ENCODE measurements at regions not wholly inside any gene's neighbourhood (a gene's known extent, or its start where the extent isn't known, plus 50 kb on each side); places are given as distances from the start of the nearest gene placed in this dataset.

DNA sequence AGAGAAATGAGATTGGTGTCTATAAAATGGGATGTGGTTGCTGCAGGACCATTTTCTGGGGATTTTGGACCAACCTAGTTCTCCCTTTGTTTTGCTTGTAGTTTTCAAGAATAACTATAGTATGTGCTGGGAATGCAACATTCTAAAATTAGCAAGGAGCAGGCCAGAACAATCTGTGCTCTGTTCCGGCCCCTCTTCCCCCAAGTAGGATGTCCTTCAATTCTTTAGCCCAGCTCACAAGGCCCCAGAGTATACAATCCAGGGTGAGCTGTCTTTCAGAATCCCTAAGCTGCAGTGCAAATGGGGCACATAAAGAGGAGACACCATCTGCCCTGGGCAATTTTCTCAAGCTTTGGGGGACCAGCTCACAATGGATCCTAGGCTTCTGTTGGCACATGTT, 809.1 kb downstream of the TNS3 start:
- no peak overlapping the region for H2AFZ ChIP-seq (replicated peaks; ENCODE audit: low read length, poor library complexity)
- no peak overlapping the region for H3K23ac ChIP-seq (ENCODE audit: low read depth, low read length)
- intact Hi-C loops (cut with micrococcal nuclease): loop anchor here (10.0 kb wide), 2 partner anchors 208 to 418 kb away; no protein-coding TSS in a partner anchor
- no peak overlapping the region for H3K14ac ChIP-seq (replicated peaks; ENCODE audit: low read depth, low read length)
- no peak overlapping the region for H4K91ac ChIP-seq (ENCODE audit: insufficient read depth, low read depth, low read length)
- no peak overlapping the region for H2BK15ac ChIP-seq (ENCODE audit: low read depth, low read length)
- H4K8ac ChIP-seq (ENCODE audit: low read depth in 2 of 2, low read length in 2 of 2): no peak overlapping the region
- H4K5ac ChIP-seq (ENCODE audit: low read depth, low read length): no peak overlapping the region; the same call in 1 of the 2 replicates
- ChIA-PET CTCF (no interaction called here), POLR2A (ENCODE audit: unreplicated experiment) (no interaction called here)
- H3K27ac ChIP-seq (ENCODE audit: insufficient read depth, low read length): no peak overlapping the region
- H2AK9ac ChIP-seq (replicated peaks; ENCODE audit: low read depth, low read length, poor library complexity): no peak overlapping the region
- peak overlapping the region; percentile 27; the same call in 1 of the 2 replicates for H3K18ac ChIP-seq (ENCODE audit: low read depth, low read length)
- in situ Hi-C loops (cut with MboI; ENCODE audit: low sequenced_read_pairs): no loop called here
- H3K9me1 ChIP-seq (ENCODE audit: insufficient read depth, low read length): no peaks in the 10 kb centered on the region
- H2BK20ac ChIP-seq (ENCODE audit: low read depth, low read length): no peak overlapping the region
- no peak overlapping the region for H3K4me2 ChIP-seq (ENCODE audit: low read depth, low read length)
- no peak overlapping the region for H2BK120ac ChIP-seq (ENCODE audit: low read depth, low read length)
- no peak overlapping the region for H2BK5ac ChIP-seq (ENCODE audit: low read depth, low read length, poor library complexity, severe bottlenecking)
- dilution Hi-C loops (cut with HindIII; ENCODE audit: low sequenced_read_pairs, unreplicated experiment): no loop called here
- no CpG with 5 or more reads among the region's 1 CpG for WGBS, 2 experiments (ENCODE audit: extremely low coverage in 2 of 2, insufficient read length in 1 of 2)
- TF ChIP-seq ELK1 (IDR thresholded peaks at IDR 0.05; ENCODE audit: borderline replicate concordance, low read depth, low read length) (no peak), RAD21 (IDR thresholded peaks at IDR 0.05; ENCODE audit: low read length) (no peak)
- TF ChIP-seq, protein P1, sequence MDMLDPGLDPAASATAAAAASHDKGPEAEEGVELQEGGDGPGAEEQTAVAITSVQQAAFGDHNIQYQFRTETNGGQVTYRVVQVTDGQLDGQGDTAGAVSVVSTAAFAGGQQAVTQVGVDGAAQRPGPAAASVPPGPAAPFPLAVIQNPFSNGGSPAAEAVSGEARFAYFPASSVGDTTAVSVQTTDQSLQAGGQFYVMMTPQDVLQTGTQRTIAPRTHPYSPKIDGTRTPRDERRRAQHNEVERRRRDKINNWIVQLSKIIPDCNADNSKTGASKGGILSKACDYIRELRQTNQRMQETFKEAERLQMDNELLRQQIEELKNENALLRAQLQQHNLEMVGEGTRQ (IDR thresholded peaks at IDR 0.05; ENCODE audit: low read depth, low read length): no peak
- TF ChIP-seq, protein P2, sequence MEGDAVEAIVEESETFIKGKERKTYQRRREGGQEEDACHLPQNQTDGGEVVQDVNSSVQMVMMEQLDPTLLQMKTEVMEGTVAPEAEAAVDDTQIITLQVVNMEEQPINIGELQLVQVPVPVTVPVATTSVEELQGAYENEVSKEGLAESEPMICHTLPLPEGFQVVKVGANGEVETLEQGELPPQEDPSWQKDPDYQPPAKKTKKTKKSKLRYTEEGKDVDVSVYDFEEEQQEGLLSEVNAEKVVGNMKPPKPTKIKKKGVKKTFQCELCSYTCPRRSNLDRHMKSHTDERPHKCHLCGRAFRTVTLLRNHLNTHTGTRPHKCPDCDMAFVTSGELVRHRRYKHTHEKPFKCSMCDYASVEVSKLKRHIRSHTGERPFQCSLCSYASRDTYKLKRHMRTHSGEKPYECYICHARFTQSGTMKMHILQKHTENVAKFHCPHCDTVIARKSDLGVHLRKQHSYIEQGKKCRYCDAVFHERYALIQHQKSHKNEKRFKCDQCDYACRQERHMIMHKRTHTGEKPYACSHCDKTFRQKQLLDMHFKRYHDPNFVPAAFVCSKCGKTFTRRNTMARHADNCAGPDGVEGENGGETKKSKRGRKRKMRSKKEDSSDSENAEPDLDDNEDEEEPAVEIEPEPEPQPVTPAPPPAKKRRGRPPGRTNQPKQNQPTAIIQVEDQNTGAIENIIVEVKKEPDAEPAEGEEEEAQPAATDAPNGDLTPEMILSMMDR (conservative IDR thresholded peaks at IDR 0.05; ENCODE audit: low read depth, low read length): no peak
- no peak overlapping the region for H3K4me3 ChIP-seq (ENCODE audit: insufficient read depth, low read depth, low read length)
- no peaks in the 10 kb centered on the region for H3K4me1 ChIP-seq (ENCODE audit: control insufficient read depth, insufficient read depth, low read length)
- no TSS peak for BruUV-seq (replicated peaks)
- H4K20me1 ChIP-seq (ENCODE audit: insufficient read depth, low read length): no peaks in the 10 kb centered on the region
- DNase-seq (no peak), ATAC-seq (ENCODE audit: low read depth) (no peak)
- H3K56ac ChIP-seq (ENCODE audit: extremely low read depth, insufficient read depth, low read length): no peak overlapping the region
- no peaks in the 10 kb centered on the region for H3K36me3 ChIP-seq (ENCODE audit: control insufficient read depth, insufficient read depth, low read length)
- no peak overlapping the region for H2AK5ac ChIP-seq (ENCODE audit: low read depth, low read length)
- no peaks in the 10 kb centered on the region for H3K27me3 ChIP-seq (ENCODE audit: control insufficient read depth, insufficient read depth, low read length)
- peaks cover 10% of the 10 kb centered on the region for H3K9me3 ChIP-seq (ENCODE audit: control insufficient read depth, insufficient read depth, low read length)
- H3K4ac ChIP-seq (ENCODE audit: low read depth, low read length): no peak overlapping the region; the same call in 1 of the 2 replicates
- H3K79me1 ChIP-seq (ENCODE audit: low read depth in 1 of 2, low read length in 2 of 2): no peaks in the 10 kb centered on the region
- H3K9ac ChIP-seq (ENCODE audit: low read depth, low read length): no peak overlapping the region

Data from IMR-90 (cell line).